GM19467 (cell line): ENCODE measurements at regions not wholly inside any gene's neighbourhood (a gene's known extent, or its start where the extent isn't known, plus 50 kb on each side); places are given as distances from the start of the nearest gene placed in this dataset.

Source experiments
- ATAC-seq: cut with Tn5 transposase; IDR thresholded peaks from one replicate; pipeline ENCODE4 v1.9.1; 2021; ENCODE audit warnings: mild to moderate bottlenecking, moderate library complexity; ENCODE audit not compliant: unreplicated experiment

- no peak for ATAC-seq
Measured at GRCh38 chr2:150569761-150570160, 82.3 kb upstream of the RND3 start.

GRCh38 chr2:150567771-150568301 is 80.4 kb upstream of the RND3 start:
- no peak for ATAC-seq

GRCh38 chr2:150566289-150566688 is 78.8 kb upstream of the RND3 start:
- no peak for ATAC-seq

GRCh38 chr2:150561076-150561475 is 73.6 kb upstream of the RND3 start:
- ATAC-seq: no peak

GRCh38 chr2:150557020-150557600 is 69.6 kb upstream of the RND3 start:
- ATAC-seq: no peak

- ATAC-seq: no peak
Measured at GRCh38 chr2:150555611-150556356, 68.3 kb upstream of the RND3 start.

GRCh38 chr2:150554046-150554445 is 66.6 kb upstream of the RND3 start:
- ATAC-seq: no peak

GRCh38 chr2:150552041-150552820 is 64.8 kb upstream of the RND3 start:
- ATAC-seq: no peak

GRCh38 chr2:150549381-150549780 is 61.9 kb upstream of the RND3 start:
- no peak for ATAC-seq

- no peak for ATAC-seq
Measured at GRCh38 chr2:150548527-150548926, 61.1 kb upstream of the RND3 start.

GRCh38 chr2:150545916-150546315 is 58.4 kb upstream of the RND3 start:
- no peak for ATAC-seq

GRCh38 chr2:150544731-150545130 is 57.3 kb upstream of the RND3 start:
- ATAC-seq: no peak

GRCh38 chr2:150542692-150543091 is 55.2 kb upstream of the RND3 start:
- ATAC-seq: no peak

- ATAC-seq: no peak
Measured at GRCh38 chr2:150542172-150542571, 54.7 kb upstream of the RND3 start.

GRCh38 chr2:150538651-150539201 is 51.3 kb upstream of the RND3 start:
- ATAC-seq: no peak
